Gastroesophageal sphincter (tissue), 3 donors: ENCODE measurements at regions not wholly inside any gene's neighbourhood (a gene's known extent, or its start where the extent isn't known, plus 50 kb on each side); places are given as distances from the start of the nearest gene placed in this dataset.

Source experiments
- POLR2AphosphoS5 ChIP-seq: sonication (generic); formaldehyde crosslinking; IDR thresholded peaks from one replicate; pipeline ENCODE4 v1.6.1; 2017; ENCODE audit warnings: antibody characterized with exemption
- TF ChIP-seq, protein P1 (sequence below), 4 experiments: fragments of 200-600 bp in 2 of 4; fragments of 450-650 bp in 2 of 4; sonication (generic) in 1 of 4; IDR thresholded peaks; one replicate each; pipeline ENCODE4 v1.5.1; 2017 to 2019; ENCODE audit warnings: antibody characterized with exemption in 4 of 4, mild to moderate bottlenecking in 2 of 4, moderate library complexity in 2 of 4

DNA sequence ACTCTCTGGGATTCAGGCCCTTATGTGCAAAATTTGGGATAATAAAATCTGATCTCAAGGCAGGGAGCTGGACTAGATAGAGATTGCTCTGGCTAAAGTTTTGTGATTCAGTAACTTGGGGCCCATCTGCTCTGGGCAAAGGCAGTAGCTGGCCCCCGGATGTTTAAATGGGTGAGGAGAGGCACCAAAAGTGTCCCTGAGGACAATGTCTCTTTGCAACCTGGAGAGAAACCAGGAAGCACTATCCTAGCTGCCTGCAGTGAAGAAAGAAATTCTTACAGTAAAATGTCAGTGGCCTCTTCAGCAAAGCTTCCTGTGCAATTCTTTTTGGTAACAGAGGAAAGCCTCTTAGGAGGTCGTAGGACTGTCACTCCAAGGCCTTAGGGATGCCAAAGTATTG is 54.6 kb upstream of the BARX2 start:
- TF ChIP-seq, protein P1, sequence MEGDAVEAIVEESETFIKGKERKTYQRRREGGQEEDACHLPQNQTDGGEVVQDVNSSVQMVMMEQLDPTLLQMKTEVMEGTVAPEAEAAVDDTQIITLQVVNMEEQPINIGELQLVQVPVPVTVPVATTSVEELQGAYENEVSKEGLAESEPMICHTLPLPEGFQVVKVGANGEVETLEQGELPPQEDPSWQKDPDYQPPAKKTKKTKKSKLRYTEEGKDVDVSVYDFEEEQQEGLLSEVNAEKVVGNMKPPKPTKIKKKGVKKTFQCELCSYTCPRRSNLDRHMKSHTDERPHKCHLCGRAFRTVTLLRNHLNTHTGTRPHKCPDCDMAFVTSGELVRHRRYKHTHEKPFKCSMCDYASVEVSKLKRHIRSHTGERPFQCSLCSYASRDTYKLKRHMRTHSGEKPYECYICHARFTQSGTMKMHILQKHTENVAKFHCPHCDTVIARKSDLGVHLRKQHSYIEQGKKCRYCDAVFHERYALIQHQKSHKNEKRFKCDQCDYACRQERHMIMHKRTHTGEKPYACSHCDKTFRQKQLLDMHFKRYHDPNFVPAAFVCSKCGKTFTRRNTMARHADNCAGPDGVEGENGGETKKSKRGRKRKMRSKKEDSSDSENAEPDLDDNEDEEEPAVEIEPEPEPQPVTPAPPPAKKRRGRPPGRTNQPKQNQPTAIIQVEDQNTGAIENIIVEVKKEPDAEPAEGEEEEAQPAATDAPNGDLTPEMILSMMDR (IDR thresholded peaks at IDR 0.05) = no peak
- no peak for TF ChIP-seq POLR2AphosphoS5
